ENCODE measurements at regions not wholly inside any gene's neighbourhood (a gene's known extent, or its start where the extent isn't known, plus 50 kb on each side); places are given as distances from the start of the nearest gene placed in this dataset.

GRCh38 chr13:58313219-58313618 is 681.7 kb downstream of the PCDH17 start:
- H3K56ac ChIP-seq (ENCODE audit: insufficient read length, low read depth, low read length), result no peak overlapping the region
- Mint-ChIP-seq H3K27ac (no peak overlapping the region), H3K4me3 (no peak overlapping the region), H3K36me3 (ENCODE audit: insufficient read depth in 1 of 3, low read depth in 3 of 3) (peaks cover 0 to 4% (median 0%) of the 10 kb centered on the region in 3 experiments; a peak in 1 of 7 replicates), H3K27me3 (ENCODE audit: low read depth) (no peaks in the 10 kb centered on the region), H3K4me1 (peaks cover 0 to 7% of the 10 kb centered on the region in 2 experiments; a peak in 2 of 4 replicates), H3K9me3 (no peaks in the 10 kb centered on the region)
- no peaks in the 10 kb centered on the region for H4K20me1 ChIP-seq (ENCODE audit: control insufficient read depth, insufficient read depth, insufficient read length)
- H3K18ac ChIP-seq (ENCODE audit: insufficient read length, low read depth, low read length), result no peak overlapping the region
- WGBS (ENCODE audit: extremely low coverage, insufficient read length, low lambda C conversion rate), result no CpG with 5 or more reads among the region's 2 CpGs
- H3K79me1 ChIP-seq (ENCODE audit: insufficient read depth, low read depth, low read length, poor library complexity, severe bottlenecking), result no peaks in the 10 kb centered on the region
- H2BK5ac ChIP-seq (ENCODE audit: insufficient read length, low read length), result no peak overlapping the region
- H3K9ac ChIP-seq (ENCODE audit: extremely low read depth, insufficient read length, low read length), result no peak overlapping the region
- no peak overlapping the region for H2AK5ac ChIP-seq (ENCODE audit: insufficient read length, low read length)
- no peaks in the 10 kb centered on the region for H3K23me2 ChIP-seq (ENCODE audit: insufficient read length, low read depth, low read length, poor library complexity, severe bottlenecking)
- H3K23ac ChIP-seq (ENCODE audit: insufficient read length, low read depth, low read length), result no peak overlapping the region
- H4K5ac ChIP-seq (ENCODE audit: insufficient read length, low read depth, low read length), result no peak overlapping the region
- H3K14ac ChIP-seq (ENCODE audit: insufficient read depth, low read length), result no peak overlapping the region
- no peak overlapping the region for H2BK12ac ChIP-seq (ENCODE audit: insufficient read length, low read depth, low read length)
- H2BK120ac ChIP-seq (ENCODE audit: low read depth, low read length, poor library complexity, severe bottlenecking), result no peak overlapping the region
- H2BK15ac ChIP-seq (ENCODE audit: low read depth, low read length), result no peak overlapping the region
- TF ChIP-seq, protein P1, sequence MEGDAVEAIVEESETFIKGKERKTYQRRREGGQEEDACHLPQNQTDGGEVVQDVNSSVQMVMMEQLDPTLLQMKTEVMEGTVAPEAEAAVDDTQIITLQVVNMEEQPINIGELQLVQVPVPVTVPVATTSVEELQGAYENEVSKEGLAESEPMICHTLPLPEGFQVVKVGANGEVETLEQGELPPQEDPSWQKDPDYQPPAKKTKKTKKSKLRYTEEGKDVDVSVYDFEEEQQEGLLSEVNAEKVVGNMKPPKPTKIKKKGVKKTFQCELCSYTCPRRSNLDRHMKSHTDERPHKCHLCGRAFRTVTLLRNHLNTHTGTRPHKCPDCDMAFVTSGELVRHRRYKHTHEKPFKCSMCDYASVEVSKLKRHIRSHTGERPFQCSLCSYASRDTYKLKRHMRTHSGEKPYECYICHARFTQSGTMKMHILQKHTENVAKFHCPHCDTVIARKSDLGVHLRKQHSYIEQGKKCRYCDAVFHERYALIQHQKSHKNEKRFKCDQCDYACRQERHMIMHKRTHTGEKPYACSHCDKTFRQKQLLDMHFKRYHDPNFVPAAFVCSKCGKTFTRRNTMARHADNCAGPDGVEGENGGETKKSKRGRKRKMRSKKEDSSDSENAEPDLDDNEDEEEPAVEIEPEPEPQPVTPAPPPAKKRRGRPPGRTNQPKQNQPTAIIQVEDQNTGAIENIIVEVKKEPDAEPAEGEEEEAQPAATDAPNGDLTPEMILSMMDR (conservative IDR thresholded peaks at IDR 0.05), result no peak
- no peaks in the 10 kb centered on the region for H3K27me3 ChIP-seq (ENCODE audit: insufficient read depth, low read length)
- no peak overlapping the region for H3K4me2 ChIP-seq (ENCODE audit: insufficient read depth, insufficient read length, low read length)
- no peaks in the 10 kb centered on the region for H3K4me1 ChIP-seq (ENCODE audit: insufficient read depth, low read length)
- H2BK20ac ChIP-seq (ENCODE audit: low read depth, low read length, poor library complexity, severe bottlenecking), result no peak overlapping the region
- no peaks in the 10 kb centered on the region for H3K79me2 ChIP-seq (ENCODE audit: insufficient read depth, low read length)
- H4K91ac ChIP-seq (ENCODE audit: insufficient read length, low read depth, low read length), result no peak overlapping the region
- H3T11ph ChIP-seq (ENCODE audit: low read length), result no peak overlapping the region
- no peak for DNase-seq
- H2AFZ ChIP-seq (ENCODE audit: low read length), result no peak overlapping the region
- no peaks in the 10 kb centered on the region for H3K9me3 ChIP-seq (ENCODE audit: control insufficient read depth, low read depth, low read length)
- H3K27ac ChIP-seq (ENCODE audit: insufficient read length, low read depth, low read length), result no peak overlapping the region
- H3K4ac ChIP-seq (ENCODE audit: low read depth, low read length), result no peak overlapping the region
- H4K8ac ChIP-seq (replicated peaks; ENCODE audit: insufficient read length, low read depth, low read length), result no peak overlapping the region
